MM.1S (cell line): ENCODE measurements at regions not wholly inside any gene's neighbourhood (a gene's known extent, or its start where the extent isn't known, plus 50 kb on each side); places are given as distances from the start of the nearest gene placed in this dataset.
"Not testable (repeated sequence)": the region's sequence is repeated elsewhere in the genome, so short reads cannot be mapped to it uniquely, and the experiment has no call there.

ENCODE experiments used
- DNase-seq: peaks from one replicate; pipeline ENCODE4 v3.0.0-alpha.2; 2015
- H2AFZ ChIP-seq: fragments of 300-600 bp; sonication (generic); 2 replicates; pipeline ENCODE4 v1.6.0; 2016; ENCODE audit warnings: antibody characterized with exemption, low read length
- H3F3A ChIP-seq: fragments of 300-600 bp; sonication (generic); 2 replicates; pipeline ENCODE4 v1.6.1; 2016; ENCODE audit warnings: mild to moderate bottlenecking, antibody characterized with exemption, low read length, moderate library complexity, mixed read lengths; ENCODE audit not compliant: insufficient read depth
- H3K27ac ChIP-seq: fragments of 300-600 bp; sonication (generic); 2 replicates; pipeline ENCODE4 v1.5.1; 2016; ENCODE audit warnings: mild to moderate bottlenecking, low read length
- H3K27me3 ChIP-seq: fragments of 300-600 bp; sonication (generic); replicated peaks from 2 replicates; pipeline ENCODE4 v1.6.0; 2016; ENCODE audit warnings: low read length; ENCODE audit not compliant: insufficient read depth
- H3K36me3 ChIP-seq: fragments of 300-600 bp; sonication (generic); replicated peaks from 2 replicates; pipeline ENCODE4 v1.6.1; 2016; ENCODE audit warnings: mild to moderate bottlenecking, low read length, mixed read lengths; ENCODE audit not compliant: insufficient read depth
- H3K4me1 ChIP-seq: fragments of 300-600 bp; sonication (generic); 2 replicates; pipeline ENCODE4 v1.6.1; 2016; ENCODE audit warnings: low read length, mixed read lengths
- H3K4me2 ChIP-seq: fragments of 300-600 bp; sonication (generic); 2 replicates; pipeline ENCODE4 v1.6.0; 2016; ENCODE audit warnings: low read depth, low read length
- H3K4me3 ChIP-seq: fragments of 300-600 bp; sonication (generic); 2 replicates; pipeline ENCODE4 v1.5.1; 2016; ENCODE audit warnings: low read length, mixed read lengths
- H3K79me2 ChIP-seq: fragments of 300-600 bp; sonication (generic); 2 replicates; pipeline ENCODE4 v1.6.1; 2016; ENCODE audit warnings: mixed run types, low read length, mixed read lengths
- H3K9ac ChIP-seq: fragments of 300-600 bp; sonication (generic); 2 replicates; pipeline ENCODE4 v1.6.1; 2016; ENCODE audit warnings: low read length, mixed read lengths
- H3K9me2 ChIP-seq: fragments of 300-600 bp; sonication (generic); replicated peaks from 2 replicates; pipeline ENCODE4 v1.6.1; 2016; ENCODE audit warnings: mild to moderate bottlenecking, low read length, mixed read lengths; ENCODE audit not compliant: insufficient read depth
- H3K9me3 ChIP-seq: fragments of 300-600 bp; sonication (generic); replicated peaks from 2 replicates; pipeline ENCODE4 v1.6.1; 2016; ENCODE audit warnings: mild to moderate bottlenecking, low read length, mixed read lengths; ENCODE audit not compliant: insufficient read depth
- H4K20me1 ChIP-seq: fragments of 300-600 bp; sonication (generic); 2 replicates; pipeline ENCODE4 v1.6.1; 2016; ENCODE audit warnings: mild to moderate bottlenecking, low read length, moderate library complexity, mixed read lengths; ENCODE audit not compliant: insufficient read depth
- CTCF ChIP-seq: fragments of 300-600 bp; sonication (generic); IDR thresholded peaks from 2 replicates; pipeline ENCODE4 v1.5.1; 2016; ENCODE audit warnings: antibody characterized with exemption, low read length, mixed read lengths
- EZH2 ChIP-seq: fragments of 300-600 bp; sonication (generic); optimal IDR thresholded peaks from 2 replicates; pipeline ENCODE3; 2017; ENCODE audit warnings: low read depth, mild to moderate bottlenecking, antibody characterized with exemption, low read length, mixed read lengths
- EZH2phosphoT487 ChIP-seq: fragments of 300-600 bp; sonication (generic); IDR thresholded peaks from 2 replicates; pipeline ENCODE4 v1.6.1; 2018; ENCODE audit warnings: antibody characterized with exemption, low read length

DNA sequence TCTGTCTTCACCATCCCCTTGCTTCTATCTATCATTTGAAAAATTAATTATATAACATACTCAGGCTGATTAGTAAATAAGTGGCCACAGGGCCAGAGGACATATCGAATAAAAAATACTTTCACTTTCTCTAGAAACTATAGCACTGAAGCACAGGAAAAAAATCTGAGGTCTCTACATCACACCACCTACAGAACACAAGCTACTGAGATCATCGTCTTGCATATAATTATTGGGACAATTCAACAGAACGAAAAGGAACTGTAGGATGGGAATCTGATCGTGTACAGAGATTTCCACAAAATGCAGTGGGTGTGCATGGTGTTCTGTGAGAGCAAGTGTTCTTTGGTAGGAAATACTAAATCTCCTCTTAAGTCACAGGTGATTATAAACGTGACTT, 289.6 kb upstream of the ERCC4 start:
- no peak overlapping the region for H3K4me3 ChIP-seq
- no peaks in the 10 kb centered on the region for H4K20me1 ChIP-seq
- no peaks in the 10 kb centered on the region for H3K27me3 ChIP-seq
- TF ChIP-seq EZH2 = no peak
- no peak for TF ChIP-seq EZH2phosphoT487
- no peak for DNase-seq
- H3K9ac ChIP-seq = no peak overlapping the region
- H3F3A ChIP-seq = no peaks in the 10 kb centered on the region
- H3K36me3 ChIP-seq = no peaks in the 10 kb centered on the region
- no peaks in the 10 kb centered on the region for H3K79me2 ChIP-seq
- no peak overlapping the region for H2AFZ ChIP-seq
- no peaks in the 10 kb centered on the region for H3K9me3 ChIP-seq
- H3K9me2 ChIP-seq = no peaks in the 10 kb centered on the region
- H3K4me1 ChIP-seq = no peaks in the 10 kb centered on the region
- no peak overlapping the region for H3K4me2 ChIP-seq
- no peak overlapping the region for H3K27ac ChIP-seq

DNA sequence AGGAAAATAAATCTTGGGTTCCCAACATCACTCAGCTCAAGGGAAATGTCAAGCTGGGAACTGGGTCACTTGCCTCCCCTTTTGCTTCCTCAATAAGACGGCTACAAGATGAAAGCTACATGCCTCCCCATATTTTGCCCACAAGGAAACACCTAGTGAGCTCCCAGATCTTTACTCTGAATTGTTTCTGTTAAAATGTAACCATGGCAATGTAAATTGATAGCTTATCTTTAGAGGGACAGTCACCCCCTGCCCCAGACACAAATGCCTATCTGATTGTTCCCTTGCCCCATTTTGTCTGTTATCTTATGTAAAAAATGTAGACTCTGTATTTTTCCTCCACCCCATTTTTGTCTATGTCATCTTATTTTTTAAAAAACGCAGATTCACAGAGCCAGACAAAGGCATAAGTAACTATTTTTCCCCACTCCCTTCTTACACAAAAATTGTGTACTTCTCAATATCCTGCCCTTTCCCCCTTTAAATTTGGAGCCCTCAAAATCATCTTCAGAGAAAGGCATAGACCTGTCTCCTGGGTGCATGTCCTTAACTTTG, 288.7 kb upstream of the ERCC4 start:
- no peaks in the 10 kb centered on the region for H3K36me3 ChIP-seq
- H3K79me2 ChIP-seq = no peaks in the 10 kb centered on the region
- no peaks in the 10 kb centered on the region for H3F3A ChIP-seq
- no peak overlapping the region for H2AFZ ChIP-seq
- TF ChIP-seq CTCF = no peak
- TF ChIP-seq EZH2phosphoT487 = no peak
- no peak for TF ChIP-seq EZH2
- no peaks in the 10 kb centered on the region for H3K4me1 ChIP-seq
- no peaks in the 10 kb centered on the region for H3K27me3 ChIP-seq
- H3K27ac ChIP-seq = no peak overlapping the region
- no peaks in the 10 kb centered on the region for H3K9me3 ChIP-seq
- no peaks in the 10 kb centered on the region for H3K9me2 ChIP-seq
- H3K9ac ChIP-seq = no peak overlapping the region
- H3K4me3 ChIP-seq = no peak overlapping the region
- H3K4me2 ChIP-seq = no peak overlapping the region
- H4K20me1 ChIP-seq = no peaks in the 10 kb centered on the region
- no peak for DNase-seq

DNA sequence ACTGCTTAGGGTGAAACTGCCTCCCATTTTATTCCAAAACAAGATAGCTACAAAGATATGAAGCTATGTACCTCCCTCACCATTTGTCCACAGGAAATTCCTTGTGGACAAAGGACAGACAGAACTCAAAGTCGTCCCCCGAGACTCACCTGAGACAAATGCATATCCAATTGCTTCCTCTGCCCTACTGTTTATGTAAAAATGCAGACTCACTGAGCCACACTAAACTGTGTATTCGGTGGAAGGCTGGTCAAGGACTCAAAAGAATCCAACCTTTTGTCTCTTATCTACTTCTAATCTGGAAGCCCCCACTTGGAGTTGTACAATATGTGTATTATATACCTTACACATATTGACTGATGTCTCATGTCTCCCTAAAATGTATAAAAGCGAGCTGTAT, 288.0 kb upstream of the ERCC4 start:
- no peak for DNase-seq
- no peak overlapping the region for H2AFZ ChIP-seq
- H3K9ac ChIP-seq = no peak overlapping the region
- H3K36me3 ChIP-seq = no peaks in the 10 kb centered on the region
- no peaks in the 10 kb centered on the region for H4K20me1 ChIP-seq
- H3K27me3 ChIP-seq = no peaks in the 10 kb centered on the region
- no peaks in the 10 kb centered on the region for H3K9me2 ChIP-seq
- H3F3A ChIP-seq = no peaks in the 10 kb centered on the region
- no peaks in the 10 kb centered on the region for H3K9me3 ChIP-seq
- no peaks in the 10 kb centered on the region for H3K79me2 ChIP-seq
- no peak for TF ChIP-seq EZH2
- no peak for TF ChIP-seq EZH2phosphoT487
- no peak for TF ChIP-seq CTCF
- no peak overlapping the region for H3K4me2 ChIP-seq
- H3K4me3 ChIP-seq = no peak overlapping the region
- H3K27ac ChIP-seq = no peak overlapping the region
- no peaks in the 10 kb centered on the region for H3K4me1 ChIP-seq

DNA sequence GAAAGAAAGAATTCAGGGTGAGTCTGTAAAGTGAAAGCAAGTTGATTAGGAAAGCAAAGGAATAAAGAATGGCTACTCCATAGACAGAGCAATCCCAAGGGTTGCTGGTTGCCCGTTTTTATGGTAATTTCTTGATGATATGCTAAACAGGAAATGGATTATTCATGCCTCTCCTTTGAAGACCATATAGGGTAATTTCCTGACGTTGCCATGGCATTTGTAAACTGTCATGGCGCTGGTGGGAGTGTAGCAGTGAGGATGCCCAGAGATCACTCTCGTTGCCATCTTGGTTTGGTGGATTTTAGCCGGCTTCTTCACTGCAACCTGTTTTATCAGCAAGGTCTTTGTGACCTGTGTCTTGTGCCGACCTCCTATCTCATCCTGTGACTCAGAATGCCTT, 287.4 kb upstream of the ERCC4 start:
- not testable (repeated sequence) for H3F3A ChIP-seq, H3K36me3 ChIP-seq, H3K4me2 ChIP-seq, H3K4me3 ChIP-seq, H2AFZ ChIP-seq, H3K9me3 ChIP-seq, DNase-seq, H4K20me1 ChIP-seq, H3K9me2 ChIP-seq, H3K79me2 ChIP-seq, H3K9ac ChIP-seq, H3K27ac ChIP-seq, H3K4me1 ChIP-seq, H3K27me3 ChIP-seq
